Muscle of arm (tissue), 1 donor: ENCODE measurements at regions not wholly inside any gene's neighbourhood (a gene's known extent, or its start where the extent isn't known, plus 50 kb on each side); places are given as distances from the start of the nearest gene placed in this dataset.
"Not testable (repeated sequence)": the region's sequence is repeated elsewhere in the genome, so short reads cannot be mapped to it uniquely, and the experiment has no call there.

Experiments used
- DNase-seq: peaks from one replicate; pipeline ENCODE4 v3.0.0-alpha.2; 2013

DNA sequence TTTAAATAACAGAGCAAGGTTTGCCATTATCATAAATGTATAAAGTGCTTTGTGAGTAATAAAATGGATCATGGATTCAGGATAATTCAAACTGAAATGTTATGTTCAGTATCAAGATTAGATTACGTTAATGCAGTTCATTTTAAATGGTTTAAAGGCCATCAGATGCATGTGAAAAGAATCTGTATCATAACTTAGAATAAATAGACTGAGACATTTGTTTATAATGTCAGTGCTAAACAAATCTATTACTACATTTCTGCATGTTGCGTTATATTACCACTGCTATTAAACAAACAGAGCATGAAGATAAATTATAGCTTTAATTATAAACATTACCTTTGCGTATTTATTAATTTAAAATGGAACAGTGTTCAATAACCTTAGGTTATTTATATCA lies 160.2 kb downstream of the TOX3 start:
- DNase-seq: no peak

- no peak for DNase-seq
These were observed 162.6 kb downstream of the TOX3 start for GRCh38 chr16:52384378-52384777.

GRCh38 chr16:52383640-52384292 lies 163.2 kb downstream of the TOX3 start:
- DNase-seq: no peak

GRCh38 chr16:52383119-52383518 lies 163.8 kb downstream of the TOX3 start:
- no peak for DNase-seq

- DNase-seq: no peak
These were observed 167.4 kb downstream of the TOX3 start for GRCh38 chr16:52379551-52379950.

GRCh38 chr16:52376676-52377280 lies 170.2 kb downstream of the TOX3 start:
- DNase-seq: no peak

- no peak for DNase-seq
These were observed 174.6 kb downstream of the TOX3 start for GRCh38 chr16:52372313-52372712.

DNA sequence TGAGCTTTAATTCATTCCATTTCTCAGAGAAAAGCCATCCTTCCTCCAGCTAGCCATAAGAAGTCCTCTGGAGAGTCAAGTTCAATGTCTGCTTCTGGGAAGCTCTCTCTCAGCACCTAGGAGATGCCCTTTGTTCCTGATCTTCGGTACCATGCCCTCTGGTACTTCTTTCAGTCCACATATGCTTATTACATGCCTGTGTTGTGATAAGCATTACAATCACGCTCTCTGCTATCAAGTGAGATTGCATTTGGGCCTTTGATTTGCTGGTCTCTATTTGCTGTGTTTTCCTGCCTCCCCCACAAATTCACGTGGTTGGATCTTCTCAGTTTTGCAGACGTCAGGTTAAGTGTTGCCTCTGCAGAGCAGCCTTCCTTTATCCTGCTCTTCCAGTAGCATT lies 178.1 kb downstream of the TOX3 start:
- no peak for DNase-seq

GRCh38 chr16:52367821-52368220 lies 179.1 kb downstream of the TOX3 start:
- no peak for DNase-seq

DNA sequence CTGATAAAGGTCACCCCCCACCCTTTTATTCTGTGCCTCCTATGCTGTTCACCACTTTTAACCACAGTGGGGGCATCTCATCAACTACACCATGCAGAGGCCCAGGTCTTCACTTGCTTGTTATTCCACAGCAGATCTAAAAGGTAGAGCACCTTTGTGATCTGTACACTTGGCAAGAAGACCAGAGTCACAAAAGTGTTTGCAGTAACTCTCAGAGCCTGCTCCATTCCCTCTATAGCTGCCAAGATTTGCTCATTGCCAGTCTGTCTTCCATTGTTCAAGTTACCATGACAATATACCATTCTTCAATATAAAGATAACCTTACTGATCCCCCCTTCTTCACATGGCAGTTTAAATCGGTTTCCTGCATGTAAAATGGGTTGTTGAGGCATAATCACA lies 180.0 kb downstream of the TOX3 start:
- no peak for DNase-seq

DNA sequence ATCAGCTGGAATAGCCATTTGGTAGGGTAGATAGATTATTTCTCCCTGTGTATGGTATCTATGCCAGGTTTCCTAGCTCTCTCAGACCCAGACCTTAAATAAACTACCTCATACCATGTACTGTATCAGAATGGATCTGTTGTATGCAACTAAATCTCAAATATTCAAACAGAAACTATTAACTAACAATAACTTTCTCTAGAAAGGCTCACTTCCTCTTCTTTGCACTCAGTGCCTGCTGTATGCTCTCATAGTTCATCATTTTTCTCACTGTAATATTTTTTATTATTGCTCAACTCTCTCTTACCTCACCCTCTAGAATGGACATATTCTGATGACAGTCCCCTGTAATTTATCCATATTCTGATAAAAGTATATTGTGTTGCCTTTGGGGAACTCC lies 182.4 kb downstream of the TOX3 start:
- DNase-seq: no peak

DNA sequence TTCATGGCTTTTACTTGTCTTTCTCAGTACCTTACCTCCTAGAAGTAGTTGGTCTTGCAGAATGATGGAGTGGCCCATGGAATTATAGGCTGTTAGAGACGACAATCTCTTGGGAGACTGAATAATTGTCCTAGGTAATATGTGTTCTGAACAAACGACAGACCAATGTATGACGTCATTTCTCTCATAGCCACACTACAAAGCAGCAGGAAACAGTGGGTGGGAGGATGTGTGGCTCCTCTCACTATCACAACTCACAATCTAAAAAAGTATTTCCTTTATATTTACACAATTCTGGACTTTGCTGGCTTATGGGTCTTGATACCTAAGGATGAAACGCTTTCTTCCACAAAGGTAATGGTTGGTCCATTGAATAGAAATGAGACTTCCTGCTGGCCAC lies 183.9 kb downstream of the TOX3 start:
- no peak for DNase-seq

DNA sequence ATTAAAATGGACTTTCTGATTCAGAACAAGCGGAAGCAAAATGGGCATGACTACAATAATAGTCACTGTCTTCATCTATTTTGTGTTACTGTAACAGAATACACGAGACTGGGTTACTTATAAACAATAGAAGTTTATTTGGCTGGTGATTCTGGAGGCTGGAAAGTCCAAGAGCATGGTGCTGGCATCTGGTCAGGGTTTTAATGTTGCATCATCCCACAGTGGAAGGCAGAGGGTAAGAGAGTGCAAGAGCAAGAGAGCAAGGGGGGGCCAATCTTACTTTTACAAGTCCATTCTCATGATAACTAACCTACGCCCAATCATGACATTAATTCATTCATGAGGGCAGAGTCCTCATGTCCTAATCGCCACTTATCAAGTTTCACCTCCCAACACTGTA lies 189.2 kb downstream of the TOX3 start:
- DNase-seq: no peak

DNA sequence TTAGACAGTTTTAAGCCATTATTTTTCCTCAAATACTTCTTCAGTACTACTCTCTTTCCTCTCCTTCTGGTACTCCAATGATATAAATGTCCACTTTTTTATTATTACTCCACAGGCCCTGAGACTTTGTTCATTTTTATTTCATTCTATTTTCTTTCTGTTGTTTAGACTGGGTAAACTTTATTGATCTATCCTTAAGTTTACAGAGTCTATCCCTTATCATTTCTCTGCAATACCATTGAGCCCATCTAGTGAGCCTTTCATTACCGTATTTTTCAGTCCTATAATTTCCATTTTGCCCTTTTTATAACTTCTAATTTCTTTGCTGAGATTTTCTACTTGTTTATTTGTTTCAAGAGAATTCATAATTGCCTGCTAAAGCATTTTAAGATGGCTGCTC lies 193.7 kb downstream of the TOX3 start:
- DNase-seq: no peak

DNA sequence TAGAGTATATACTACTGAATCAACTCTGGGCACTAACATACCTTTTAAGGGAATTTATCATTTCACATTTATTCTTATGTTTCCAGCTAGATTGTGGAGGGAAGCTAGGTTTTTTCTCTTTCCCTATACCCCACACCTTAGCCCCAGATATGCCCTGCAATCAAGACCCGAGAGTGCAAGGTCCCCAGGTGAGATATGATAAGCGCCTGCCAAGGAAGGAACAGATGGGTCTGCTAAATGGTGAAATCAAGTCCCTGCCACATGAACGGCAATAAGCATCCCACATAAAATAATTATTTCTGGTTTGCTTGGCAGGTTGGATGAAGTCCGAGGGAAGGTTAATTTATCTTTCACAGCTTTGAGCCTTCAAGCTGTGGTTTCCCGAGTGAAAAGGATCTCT lies 195.5 kb downstream of the TOX3 start:
- no peak for DNase-seq

DNA sequence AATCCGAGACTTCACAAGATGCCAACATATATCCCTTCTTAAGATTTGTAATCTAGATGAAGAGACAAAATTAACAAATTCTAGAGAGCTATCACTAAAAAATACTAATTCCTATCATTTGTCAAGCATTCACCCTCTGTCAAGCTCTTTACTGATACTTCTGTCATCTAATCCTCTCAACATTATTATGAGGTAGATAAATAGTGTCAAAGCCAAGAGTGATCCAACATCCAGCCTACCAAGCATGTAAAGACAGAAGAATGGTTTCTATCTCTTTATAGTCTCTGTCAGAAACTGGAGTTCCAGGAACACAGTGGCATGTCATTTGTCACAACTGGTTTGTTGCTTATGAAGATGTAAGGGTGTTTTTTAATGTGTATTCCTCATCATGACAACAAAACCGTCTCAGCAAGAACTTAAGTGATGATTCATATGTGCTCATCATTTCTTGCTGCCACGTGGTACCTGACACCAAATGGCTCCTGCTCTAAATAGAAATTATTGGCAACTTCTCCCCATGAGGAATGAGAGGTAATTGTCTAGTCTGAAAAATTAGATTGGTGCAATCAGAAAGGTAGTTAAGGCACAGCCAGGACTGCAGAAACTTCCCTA lies 196.8 kb downstream of the TOX3 start:
- no peak for DNase-seq

GRCh38 chr16:52346709-52347108 lies 200.2 kb downstream of the TOX3 start:
- no peak for DNase-seq

DNA sequence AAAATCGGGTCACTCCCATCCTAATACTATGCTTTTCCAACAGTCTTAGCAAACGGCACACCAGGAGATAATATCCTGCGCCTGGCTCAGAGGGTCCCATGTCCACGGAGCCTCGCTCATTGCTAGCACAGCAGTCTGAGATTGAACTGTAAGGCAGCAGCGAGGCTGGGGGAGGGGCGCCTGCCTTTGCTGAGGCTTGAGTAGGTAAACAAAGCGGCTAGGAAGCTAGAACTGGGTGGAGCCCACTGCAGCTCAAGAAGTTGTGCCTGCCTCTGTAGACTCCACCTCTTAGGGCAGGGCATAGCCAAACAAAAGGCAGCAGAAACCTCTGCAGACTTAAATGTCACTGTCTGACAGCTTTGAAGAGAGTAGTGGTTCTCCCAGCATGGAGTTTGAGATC lies 213.3 kb downstream of the TOX3 start:
- not testable (repeated sequence) for DNase-seq

- no peak for DNase-seq
These were observed 226.0 kb downstream of the TOX3 start for GRCh38 chr16:52320930-52321439.

DNA sequence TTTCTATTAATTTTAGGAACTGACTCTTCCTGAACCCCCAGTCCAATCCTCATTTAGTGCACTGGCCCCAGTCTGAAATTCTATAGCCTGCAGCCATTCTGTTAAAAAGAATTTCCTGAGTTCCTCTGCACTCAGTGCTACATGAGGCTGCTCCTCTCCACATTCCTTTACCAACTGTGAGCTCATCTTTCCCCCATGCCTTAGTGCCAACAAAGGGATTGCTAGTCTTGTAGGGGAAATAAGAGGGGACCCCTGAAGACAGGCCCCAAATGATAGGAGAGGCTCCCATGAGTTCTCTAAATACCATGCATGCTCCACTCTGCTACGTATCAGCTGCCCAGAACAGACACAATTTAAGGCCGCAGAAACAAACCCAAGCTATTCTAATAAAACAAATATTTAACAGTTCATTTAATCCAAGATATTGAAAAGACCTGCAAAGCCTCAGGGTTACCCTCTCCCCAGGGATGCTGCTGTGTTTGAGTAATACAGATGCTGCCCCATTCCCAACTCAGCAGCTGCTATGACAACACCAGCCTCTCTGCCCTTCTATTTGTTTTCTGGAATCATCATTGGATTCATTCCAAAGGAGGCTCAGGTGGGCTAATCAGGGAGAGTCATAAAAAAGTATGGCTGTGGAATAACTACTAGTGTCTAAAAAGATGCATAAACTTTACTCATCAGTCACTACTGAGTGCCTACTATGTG lies 228.5 kb downstream of the TOX3 start:
- DNase-seq: no peak

DNA sequence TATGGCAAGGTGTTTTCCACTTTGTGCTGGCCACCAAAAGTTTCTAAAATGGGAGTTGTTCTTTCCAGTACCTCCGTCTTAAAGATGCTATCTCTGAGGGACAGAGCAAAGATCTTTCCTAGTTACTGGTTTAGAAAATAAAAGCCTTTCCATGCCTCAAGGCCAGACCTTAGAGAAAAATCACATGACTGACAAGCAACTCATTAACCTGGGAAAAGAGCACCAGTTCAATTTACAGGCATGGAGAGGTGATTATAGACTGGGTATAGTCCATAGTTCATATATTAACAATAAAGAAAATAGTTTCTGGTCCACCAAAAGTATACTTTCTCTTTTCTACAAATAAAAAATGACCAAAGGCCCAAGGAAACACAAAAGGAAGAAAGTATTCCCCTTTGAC lies 230.7 kb downstream of the TOX3 start:
- no peak for DNase-seq

GRCh38 chr16:52312716-52313115 lies 234.2 kb downstream of the TOX3 start:
- no peak for DNase-seq
